Medulla oblongata (tissue), 1 donor: ENCODE measurements at regions not wholly inside any gene's neighbourhood (a gene's known extent, or its start where the extent isn't known, plus 50 kb on each side); places are given as distances from the start of the nearest gene placed in this dataset.
"Not testable (repeated sequence)": the region's sequence is repeated elsewhere in the genome, so short reads cannot be mapped to it uniquely, and the experiment has no call there.

Experiments used
- DNase-seq: peaks from one replicate; pipeline ENCODE4 v3.0.0-alpha.2; 2015; ENCODE audit errors: extremely low spot score

- no peak for DNase-seq
Observed at GRCh38 chr19:28386066-28386465, 826.9 kb downstream of the UQCRFS1 start.

- no peak for DNase-seq
Observed at GRCh38 chr19:28377077-28377476, 835.9 kb downstream of the UQCRFS1 start.

GRCh38 chr19:28374971-28375370 is 838.0 kb downstream of the UQCRFS1 start:
- DNase-seq: no peak

GRCh38 chr19:28372576-28373247 is 840.2 kb downstream of the UQCRFS1 start:
- DNase-seq: no peak

GRCh38 chr19:28367146-28367545 is 845.8 kb downstream of the UQCRFS1 start:
- no peak for DNase-seq

GRCh38 chr19:28363254-28363653 is 849.7 kb downstream of the UQCRFS1 start:
- DNase-seq: no peak

GRCh38 chr19:28359431-28360414 is 853.2 kb downstream of the UQCRFS1 start:
- no peak for DNase-seq

GRCh38 chr19:28358633-28359032 is 854.3 kb downstream of the UQCRFS1 start:
- no peak for DNase-seq

GRCh38 chr19:28351761-28352160 is 861.2 kb downstream of the UQCRFS1 start:
- no peak for DNase-seq

- not testable (repeated sequence) for DNase-seq
Observed at GRCh38 chr19:28351321-28351720, 861.6 kb downstream of the UQCRFS1 start.

- no peak for DNase-seq
Observed at GRCh38 chr19:28350673-28351072, 862.3 kb downstream of the UQCRFS1 start.

- DNase-seq: no peak
Observed at GRCh38 chr19:28350037-28350436, 862.9 kb downstream of the UQCRFS1 start.

GRCh38 chr19:28349604-28350003 is 863.3 kb downstream of the UQCRFS1 start:
- DNase-seq: no peak

GRCh38 chr19:28345811-28346210 is 867.1 kb downstream of the UQCRFS1 start:
- no peak for DNase-seq

GRCh38 chr19:28341810-28342350 is 871.1 kb downstream of the UQCRFS1 start:
- no peak for DNase-seq

GRCh38 chr19:28334419-28334818 is 878.5 kb downstream of the UQCRFS1 start:
- no peak for DNase-seq

GRCh38 chr19:28333909-28334308 is 879.0 kb downstream of the UQCRFS1 start:
- no peak for DNase-seq

- no peak for DNase-seq
Observed at GRCh38 chr19:28332886-28333285, 880.1 kb downstream of the UQCRFS1 start.

- DNase-seq: no peak
Observed at GRCh38 chr19:28332351-28332750, 880.6 kb downstream of the UQCRFS1 start.

- DNase-seq: no peak
Observed at GRCh38 chr19:28331596-28331995, 881.4 kb downstream of the UQCRFS1 start.

GRCh38 chr19:28330831-28331230 is 882.1 kb downstream of the UQCRFS1 start:
- DNase-seq: no peak

GRCh38 chr19:28329429-28329828 is 883.5 kb downstream of the UQCRFS1 start:
- DNase-seq: no peak

GRCh38 chr19:28327905-28328304 is 885.0 kb downstream of the UQCRFS1 start:
- no peak for DNase-seq
